Tibial nerve (tissue), 3 donors: ENCODE measurements at regions not wholly inside any gene's neighbourhood (a gene's known extent, or its start where the extent isn't known, plus 50 kb on each side); places are given as distances from the start of the nearest gene placed in this dataset.

Experiments
- CTCF ChIP-seq, 5 experiments: fragments of 200-600 bp in 3 of 5; fragments of 450-650 bp in 2 of 5; sonication (generic) in 3 of 5; IDR thresholded peaks; one replicate each; pipeline ENCODE4 v1.5.1; 2016 to 2019; ENCODE audit warnings: antibody characterized with exemption in 5 of 5, mild to moderate bottlenecking in 3 of 5, moderate library complexity in 2 of 5
- POLR2A ChIP-seq, 2 donors: fragments of 450-650 bp; IDR thresholded peaks; one replicate each; pipeline ENCODE4 v1.6.1; 2017; ENCODE audit warnings: antibody characterized with exemption in 2 of 2, mild to moderate bottlenecking in 2 of 2, moderate library complexity in 2 of 2

GRCh38 chrX:4588056-4588455, 874.6 kb upstream of the PRKX start:
- TF ChIP-seq CTCF (IDR thresholded peaks at IDR 0.05), result no peak
- TF ChIP-seq POLR2A (IDR thresholded peaks at IDR 0.05), result no peak
